ENCODE measurements at regions not wholly inside any gene's neighbourhood (a gene's known extent, or its start where the extent isn't known, plus 50 kb on each side); places are given as distances from the start of the nearest gene placed in this dataset.
"Not testable (repeated sequence)": the region's sequence is repeated elsewhere in the genome, so short reads cannot be mapped to it uniquely, and the experiment has no call there.

DNA sequence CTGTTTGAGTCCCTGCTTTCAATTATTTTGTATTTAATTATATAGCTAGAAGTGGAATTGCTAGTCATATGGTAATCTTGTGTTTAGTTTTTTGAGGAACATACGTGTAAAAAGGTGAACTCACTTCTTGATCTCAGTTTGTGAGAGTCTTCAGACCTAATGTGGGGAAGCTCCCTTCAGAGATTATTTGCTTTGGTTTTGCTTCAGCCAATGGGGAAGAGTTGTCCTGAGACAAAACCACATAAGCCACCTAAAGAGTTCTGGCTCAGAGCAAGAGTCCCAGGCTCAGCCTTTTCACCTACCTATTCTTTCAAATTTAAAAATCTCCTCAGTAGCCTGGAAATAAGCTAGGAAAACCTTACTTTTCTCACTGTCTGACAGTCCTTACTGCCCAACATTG lies 138.4 kb downstream of the UCK2 start:
- Mint-ChIP-seq H3K9me3 (ENCODE audit: low read depth) (peaks cover 3% of the 10 kb centered on the region), H3K4me1 (ENCODE audit: low read depth) (no peaks in the 10 kb centered on the region), H3K27me3 (peaks cover 8% of the 10 kb centered on the region), H3K4me3 (ENCODE audit: low read depth) (no peak overlapping the region), H3K27ac (no peak overlapping the region), H3K36me3 (ENCODE audit: insufficient read depth) (no peaks in the 10 kb centered on the region)
- DNase-seq (ENCODE audit: low spot score, unreplicated experiment): no peak
- no peak for TF ChIP-seq CTCF (IDR thresholded peaks at IDR 0.05; ENCODE audit: unreplicated experiment)

DNA sequence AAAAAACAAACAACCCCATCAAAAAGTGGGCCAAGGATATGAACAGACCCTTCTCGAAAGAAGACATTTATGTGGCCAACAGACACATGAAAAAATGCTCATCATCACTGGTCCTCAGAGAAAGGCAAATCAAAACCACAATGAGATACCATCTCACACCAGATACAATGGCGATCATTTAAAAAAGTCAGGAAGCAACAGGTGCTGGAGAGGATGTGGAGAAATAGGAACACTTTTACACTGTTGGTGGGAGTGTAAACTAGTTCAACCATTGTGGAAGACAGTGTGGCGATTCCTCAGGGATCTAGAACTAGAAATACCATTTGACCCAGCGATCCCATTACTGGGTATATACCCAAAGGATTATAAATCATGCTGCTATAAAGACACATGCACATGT lies 142.0 kb downstream of the UCK2 start:
- not testable (repeated sequence) for H3K27ac Mint-ChIP-seq; H3K36me3 Mint-ChIP-seq (ENCODE audit: insufficient read depth); H3K27me3 Mint-ChIP-seq; H3K4me1 Mint-ChIP-seq (ENCODE audit: low read depth); DNase-seq (ENCODE audit: low spot score, unreplicated experiment); H3K9me3 Mint-ChIP-seq (ENCODE audit: low read depth); H3K4me3 Mint-ChIP-seq (ENCODE audit: low read depth)

GRCh38 chr1:165974598-165975131 lies 147.3 kb downstream of the UCK2 start:
- TF ChIP-seq CTCF (IDR thresholded peaks at IDR 0.05; ENCODE audit: unreplicated experiment): no peak
- no peak for DNase-seq (ENCODE audit: low spot score, unreplicated experiment)
- H3K36me3 Mint-ChIP-seq (ENCODE audit: insufficient read depth): no peaks in the 10 kb centered on the region
- peaks cover 20% of the 10 kb centered on the region for H3K27me3 Mint-ChIP-seq
- H3K4me3 Mint-ChIP-seq (ENCODE audit: low read depth): no peak overlapping the region
- no peak overlapping the region for H3K27ac Mint-ChIP-seq
- H3K9me3 Mint-ChIP-seq (ENCODE audit: low read depth): peaks cover 9% of the 10 kb centered on the region
- H3K4me1 Mint-ChIP-seq (ENCODE audit: low read depth): no peaks in the 10 kb centered on the region

DNA sequence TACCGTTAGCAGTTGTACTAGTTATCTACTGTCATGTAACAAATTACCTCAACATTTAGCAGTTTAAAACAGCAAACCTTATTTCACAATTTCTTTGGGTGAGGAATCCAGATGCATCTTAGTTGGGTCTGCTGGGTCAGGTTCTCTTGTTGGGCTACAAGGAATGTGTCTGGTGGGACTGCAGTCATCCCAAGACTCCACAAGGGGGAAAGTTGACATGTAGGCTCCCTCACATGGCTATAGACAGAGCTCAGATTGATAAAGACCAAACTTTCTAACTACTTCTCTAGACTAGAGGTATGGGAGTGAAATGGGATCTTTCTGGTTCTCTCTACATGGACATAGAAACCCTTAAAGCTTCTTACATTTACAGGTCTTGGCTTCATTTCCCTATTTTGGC lies 160.9 kb downstream of the UCK2 start:
- no peak for TF ChIP-seq CTCF (IDR thresholded peaks at IDR 0.05; ENCODE audit: unreplicated experiment)
- Mint-ChIP-seq H3K27ac (no peak overlapping the region), H3K4me3 (ENCODE audit: low read depth) (no peak overlapping the region), H3K9me3 (ENCODE audit: low read depth) (no peaks in the 10 kb centered on the region), H3K4me1 (ENCODE audit: low read depth) (no peaks in the 10 kb centered on the region), H3K36me3 (ENCODE audit: insufficient read depth) (no peaks in the 10 kb centered on the region), H3K27me3 (peaks cover 15% of the 10 kb centered on the region)
- no peak for DNase-seq (ENCODE audit: low spot score, unreplicated experiment)

- Mint-ChIP-seq H3K4me1 (ENCODE audit: low read depth) (no peaks in the 10 kb centered on the region), H3K9me3 (ENCODE audit: low read depth) (no peaks in the 10 kb centered on the region), H3K36me3 (ENCODE audit: insufficient read depth) (no peaks in the 10 kb centered on the region), H3K27me3 (peaks cover 12% of the 10 kb centered on the region), H3K4me3 (ENCODE audit: low read depth) (no peak overlapping the region), H3K27ac (no peak overlapping the region)
- TF ChIP-seq CTCF (IDR thresholded peaks at IDR 0.05; ENCODE audit: unreplicated experiment): no peak
- DNase-seq (ENCODE audit: low spot score, unreplicated experiment): no peak
Observed at GRCh38 chr1:165988817-165989216, 161.4 kb downstream of the UCK2 start.

GRCh38 chr1:165992533-165992932 lies 165.1 kb downstream of the UCK2 start:
- no peak for DNase-seq (ENCODE audit: low spot score, unreplicated experiment)
- H3K27ac Mint-ChIP-seq: no peak overlapping the region
- H3K9me3 Mint-ChIP-seq (ENCODE audit: low read depth): no peaks in the 10 kb centered on the region
- H3K4me1 Mint-ChIP-seq (ENCODE audit: low read depth): no peaks in the 10 kb centered on the region
- H3K27me3 Mint-ChIP-seq: peaks cover 34% of the 10 kb centered on the region
- H3K36me3 Mint-ChIP-seq (ENCODE audit: insufficient read depth): no peaks in the 10 kb centered on the region
- H3K4me3 Mint-ChIP-seq (ENCODE audit: low read depth): no peak overlapping the region
- TF ChIP-seq CTCF (IDR thresholded peaks at IDR 0.05; ENCODE audit: unreplicated experiment): no peak

All from progenitor cell of endocrine pancreas (in vitro differentiated cells).